ENCODE measurements at regions not wholly inside any gene's neighbourhood (a gene's known extent, or its start where the extent isn't known, plus 50 kb on each side); places are given as distances from the start of the nearest gene placed in this dataset.

DNA sequence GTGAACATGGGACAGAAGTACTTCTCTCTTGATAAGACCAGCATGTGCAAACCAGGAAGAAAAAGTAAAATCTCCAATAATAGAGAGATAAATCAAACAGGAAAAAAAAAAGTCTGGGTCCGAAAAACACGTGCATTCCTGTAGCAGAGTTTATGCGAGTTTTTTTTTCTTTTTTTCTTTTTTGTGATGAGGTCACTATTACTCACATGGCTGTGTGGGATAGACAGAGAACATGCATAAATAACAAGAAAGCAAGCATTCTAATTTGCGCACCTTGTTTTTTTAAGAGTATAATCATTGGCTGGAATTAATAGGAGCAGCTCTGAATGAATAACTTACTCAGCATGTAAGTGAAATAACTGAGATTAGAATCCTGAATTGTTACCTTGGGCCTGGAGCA is 91.9 kb upstream of the CPM start:
- no peak overlapping the region for H2BK12ac ChIP-seq (ENCODE audit: low read depth, low read length)
- H4K5ac ChIP-seq (ENCODE audit: insufficient read length, low read depth, low read length): no peak overlapping the region
- no peak overlapping the region for H4K8ac ChIP-seq (ENCODE audit: extremely low read depth, insufficient read depth, low read length)
- no peaks in the 10 kb centered on the region for H3K27me3 ChIP-seq (replicated peaks in 1 of 4; ENCODE audit: control insufficient read depth in 3 of 4, extremely low read depth in 1 of 4, insufficient read depth in 3 of 4, low read length in 3 of 4)
- no peak overlapping the region for H3K4me3 ChIP-seq (ENCODE audit: extremely low read depth in 1 of 4, insufficient read depth in 2 of 4, low read depth in 3 of 4, low read length in 4 of 4)
- no peak overlapping the region for H2AFZ ChIP-seq (ENCODE audit: low read length)
- no peaks in the 10 kb centered on the region for H3K79me2 ChIP-seq (ENCODE audit: control insufficient read depth in 1 of 2, insufficient read depth in 2 of 2, low read length in 2 of 2)
- FAIRE-seq: no peak
- POLR2A ChIA-PET (ENCODE audit: partially characterized antibody): no interaction called here
- DNase-seq (ENCODE audit: low read depth in 1 of 2, low spot score in 2 of 2): no peak
- no peak overlapping the region for H4K91ac ChIP-seq (replicated peaks; ENCODE audit: insufficient read length, low read length)
- H3K23ac ChIP-seq (ENCODE audit: insufficient read length): no peak overlapping the region
- H2BK20ac ChIP-seq (ENCODE audit: low read length): no peak overlapping the region
- no peak overlapping the region for H3K14ac ChIP-seq (ENCODE audit: insufficient read length)
- H3K27ac ChIP-seq (ENCODE audit: low read depth, low read length): no peak overlapping the region
- H2BK5ac ChIP-seq (ENCODE audit: low read depth, low read length): no peak overlapping the region
- WGBS, 2 experiments (ENCODE audit: extremely low coverage in 1 of 2, insufficient coverage in 1 of 2, insufficient read length in 1 of 2, insufficient replicate concordance in 2 of 2, low coverage in 1 of 2, low lambda C conversion rate in 2 of 2, missing lambda C conversion rate in 1 of 2): 84% methylated on average over 4 of the region's 4 CpGs; no CpG with 5 or more reads in 1 of the 2 experiments
- no peak for TF ChIP-seq EGR1 (IDR thresholded peaks at IDR 0.05; ENCODE audit: borderline replicate concordance, low read depth, low read length)
- H3K23me2 ChIP-seq (ENCODE audit: low read depth, low read length): no peaks in the 10 kb centered on the region
- H2BK120ac ChIP-seq (replicated peaks; ENCODE audit: low read depth, low read length): no peak overlapping the region
- H3K9me3 ChIP-seq (ENCODE audit: insufficient read depth in 2 of 2, low read depth in 1 of 2, low read length in 1 of 2): no peaks in the 10 kb centered on the region
- no peak overlapping the region for H3K18ac ChIP-seq (ENCODE audit: extremely low read depth, low read length)
- no peak overlapping the region for H3K56ac ChIP-seq (replicated peaks; ENCODE audit: insufficient read length, low read depth, low read length)
- H2AK5ac ChIP-seq (ENCODE audit: low read depth, low read length): no peak overlapping the region
- H3K79me1 ChIP-seq (ENCODE audit: low read depth, low read length): no peaks in the 10 kb centered on the region
- no peak overlapping the region for H3K4me2 ChIP-seq (ENCODE audit: insufficient read depth in 1 of 2, low read depth in 2 of 2, low read length in 2 of 2)
- no peaks in the 10 kb centered on the region for H3K36me3 ChIP-seq (ENCODE audit: control insufficient read depth in 2 of 4, insufficient read depth in 4 of 4, low read length in 3 of 4)
- CTCF ChIA-PET (ENCODE audit: partially characterized antibody): no interaction called here
- no peak overlapping the region for H3K4ac ChIP-seq (replicated peaks; ENCODE audit: insufficient read length, low read depth, low read length)
- no peak overlapping the region for H3K9ac ChIP-seq (replicated peaks in 1 of 4; ENCODE audit: extremely low read depth in 1 of 4, low read depth in 3 of 4, low read length in 3 of 4)
- no peaks in the 10 kb centered on the region for H3K4me1 ChIP-seq (replicated peaks in 1 of 4; ENCODE audit: control insufficient read depth in 3 of 4, insufficient read depth in 4 of 4, low read length in 3 of 4)
- no peak overlapping the region for H2BK15ac ChIP-seq (ENCODE audit: low read length)
- H4K20me1 ChIP-seq (replicated peaks in 1 of 2; ENCODE audit: control insufficient read depth in 1 of 2, insufficient read depth in 2 of 2, low read length in 2 of 2): no peaks in the 10 kb centered on the region
